ENCODE measurements at regions not wholly inside any gene's neighbourhood (a gene's known extent, or its start where the extent isn't known, plus 50 kb on each side); places are given as distances from the start of the nearest gene placed in this dataset.
"Not testable (repeated sequence)": the region's sequence is repeated elsewhere in the genome, so short reads cannot be mapped to it uniquely, and the experiment has no call there.

DNA sequence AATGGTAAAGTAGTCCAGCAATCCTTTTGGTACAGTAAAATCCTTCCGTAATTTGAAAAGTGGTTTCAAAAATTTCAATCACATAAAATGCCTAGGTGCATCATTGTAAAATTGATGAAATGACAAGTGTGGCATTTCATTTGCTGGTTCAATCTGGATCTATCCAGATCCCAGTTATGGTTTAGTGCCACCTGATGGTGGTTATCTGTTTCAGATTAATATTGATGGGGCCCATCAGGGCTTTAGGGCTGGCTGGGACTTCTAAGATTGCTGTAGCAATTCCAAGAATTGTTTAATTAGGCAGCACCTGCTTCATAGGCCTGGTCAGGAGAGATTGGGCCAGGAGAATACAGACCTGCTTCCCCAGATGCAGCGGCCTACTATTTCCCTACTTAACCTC is 55.5 kb upstream of the PIK3C3 start:
- DNase-seq: no peak

DNA sequence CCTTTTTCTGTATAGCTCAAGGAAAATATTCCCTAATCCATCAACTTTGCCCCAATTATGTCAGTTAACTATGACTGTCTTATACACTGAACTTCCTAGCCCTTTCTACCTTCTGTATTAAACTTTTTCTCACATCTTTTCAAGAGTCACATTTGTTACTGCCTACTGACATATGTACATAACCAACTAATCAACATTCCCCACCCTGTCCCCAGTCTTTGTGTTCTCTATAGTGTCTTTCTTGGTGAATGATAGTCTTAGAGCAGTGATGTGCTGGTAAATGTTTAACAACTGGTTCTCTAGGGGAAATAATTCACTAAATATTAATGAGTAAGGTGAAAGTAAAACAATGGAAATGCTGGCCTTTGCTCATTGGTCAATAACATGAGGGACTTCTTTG is 61.6 kb upstream of the PIK3C3 start:
- DNase-seq: no peak

DNA sequence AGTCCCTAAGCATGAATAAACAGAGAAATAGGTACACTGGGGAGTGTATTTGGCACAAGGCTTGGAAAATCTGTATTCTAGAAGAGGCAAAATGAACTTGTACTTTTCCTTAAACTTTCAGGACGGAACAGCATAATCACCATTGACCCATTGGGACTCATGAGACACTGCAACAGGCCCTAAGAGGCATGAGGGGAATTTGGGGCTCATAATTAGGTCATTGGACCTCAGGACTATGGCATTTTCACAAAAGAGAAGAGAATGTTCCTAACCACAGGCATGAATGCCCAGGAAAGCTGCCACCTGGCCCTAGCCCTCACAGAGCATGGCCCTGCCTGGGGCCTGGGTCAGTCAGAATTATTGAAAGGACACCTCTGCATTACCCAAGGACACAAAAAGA is 67.9 kb upstream of the PIK3C3 start:
- no peak for DNase-seq

DNA sequence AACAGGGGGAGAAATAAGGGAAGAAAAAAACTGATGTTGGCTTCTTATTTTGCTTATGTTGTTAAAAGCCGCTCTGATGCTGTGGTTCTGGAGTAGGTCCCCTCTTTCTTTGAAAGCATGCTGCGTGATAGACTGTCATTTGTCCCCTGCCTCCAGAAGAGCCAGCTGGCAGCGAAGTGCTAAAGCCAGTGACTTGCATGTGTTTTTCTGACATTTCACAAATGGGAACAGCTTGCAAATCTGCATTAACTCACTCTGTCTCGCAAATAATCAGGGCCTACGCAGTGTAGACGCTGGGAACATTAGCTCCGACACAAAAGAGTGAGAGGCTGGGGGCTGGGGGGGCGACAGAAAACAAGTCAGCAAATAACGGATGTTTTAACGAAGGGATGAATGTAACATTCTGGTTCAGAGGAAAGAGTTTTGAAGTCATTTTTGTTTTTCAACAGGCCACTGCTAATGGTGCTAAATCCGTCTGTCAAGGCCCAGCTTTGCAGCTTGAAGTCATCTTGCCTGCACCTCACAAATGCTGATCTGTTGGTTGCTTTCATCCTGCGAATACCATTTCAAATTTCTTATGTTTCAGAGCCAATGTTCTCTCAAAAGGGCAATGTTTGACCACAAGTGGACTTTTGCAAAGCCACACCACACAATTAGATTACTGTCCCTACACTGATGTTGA is 68.8 kb upstream of the PIK3C3 start:
- no peak for DNase-seq

DNA sequence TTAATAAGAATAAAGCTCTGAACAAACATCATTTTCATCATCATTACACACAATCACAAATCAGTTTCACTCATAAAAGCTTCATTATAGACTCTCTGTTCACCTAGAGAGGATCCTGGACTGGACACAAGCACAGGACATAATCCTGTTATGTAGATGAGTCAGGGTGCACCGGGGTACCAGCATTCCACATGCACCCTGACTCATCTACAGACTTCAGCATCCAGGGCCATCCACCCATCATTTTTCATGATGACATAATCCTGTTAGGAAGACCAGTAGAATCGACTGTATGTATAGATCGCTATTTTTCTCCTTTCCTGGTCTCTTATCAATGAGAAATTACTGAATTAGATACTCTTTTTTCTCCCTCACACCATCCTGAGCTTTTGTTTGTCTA is 73.7 kb upstream of the PIK3C3 start:
- DNase-seq: no peak

DNA sequence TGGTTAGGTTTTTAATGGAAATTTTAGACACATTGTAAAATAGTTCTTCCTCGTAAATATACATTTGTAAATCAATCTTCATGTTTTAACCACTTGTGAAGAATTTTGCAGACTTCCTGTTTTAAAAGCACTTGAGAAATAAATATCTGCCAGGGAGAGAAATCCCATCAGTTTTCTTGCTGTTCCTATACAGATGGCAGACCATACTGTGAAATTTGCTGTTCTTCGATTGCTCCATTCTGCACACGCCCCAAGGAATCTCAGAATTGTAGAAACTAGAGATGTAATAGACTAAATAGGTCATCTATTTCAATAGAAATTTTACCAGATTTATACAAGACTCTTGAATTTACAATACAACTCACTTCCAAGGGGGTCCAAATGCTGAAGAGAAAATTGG is 75.8 kb upstream of the PIK3C3 start:
- no peak for DNase-seq

DNA sequence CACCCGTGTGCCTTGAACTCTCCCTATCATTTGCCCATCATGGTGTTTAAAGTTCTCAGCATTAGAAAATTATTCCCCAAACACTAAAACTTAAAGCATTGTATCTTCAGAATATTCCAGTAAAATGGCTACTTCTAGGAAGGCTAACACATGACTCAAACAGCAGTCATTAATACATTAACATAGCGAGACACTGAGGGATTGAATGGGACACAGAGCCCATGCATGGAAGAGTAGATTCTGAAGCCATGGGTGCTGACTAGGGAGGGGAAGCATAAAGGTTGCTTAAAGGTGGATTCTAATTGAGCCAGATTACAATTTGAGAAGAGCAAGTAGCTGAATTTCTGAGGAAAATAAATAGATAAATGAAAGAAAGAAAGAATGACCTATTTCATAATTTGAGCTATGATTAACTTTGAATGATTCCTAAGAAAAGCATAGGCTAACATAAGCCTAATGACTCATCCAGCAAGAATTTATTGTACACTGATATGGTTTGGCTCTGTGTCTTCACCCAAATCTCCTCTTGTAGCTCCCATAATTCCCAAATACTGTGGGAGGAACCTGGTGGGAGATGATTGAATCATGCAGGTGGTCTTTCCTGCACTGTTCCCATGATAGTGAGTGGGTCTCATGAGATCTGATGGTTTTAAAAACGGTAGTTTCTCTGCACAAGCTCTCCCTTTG is 79.8 kb upstream of the PIK3C3 start:
- DNase-seq: no peak

DNA sequence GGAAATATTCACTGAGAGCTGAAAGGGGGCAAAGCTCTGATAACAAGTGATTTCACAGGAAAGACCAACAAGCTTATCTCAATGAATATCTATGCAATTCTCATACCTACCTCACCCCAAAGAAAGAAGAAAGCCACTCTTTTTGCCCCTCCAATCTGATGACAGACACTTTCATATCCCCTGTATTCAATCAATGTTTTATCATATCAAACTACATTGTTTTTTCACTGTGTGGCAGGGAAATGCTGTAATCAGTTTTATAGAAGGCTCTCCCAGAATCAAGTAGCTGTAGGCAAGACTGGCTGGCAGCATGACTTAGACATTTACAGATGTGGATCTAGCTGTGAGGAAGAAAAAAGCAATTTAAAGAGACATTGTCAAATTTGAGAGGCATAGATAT is 81.3 kb upstream of the PIK3C3 start:
- DNase-seq: no peak

DNA sequence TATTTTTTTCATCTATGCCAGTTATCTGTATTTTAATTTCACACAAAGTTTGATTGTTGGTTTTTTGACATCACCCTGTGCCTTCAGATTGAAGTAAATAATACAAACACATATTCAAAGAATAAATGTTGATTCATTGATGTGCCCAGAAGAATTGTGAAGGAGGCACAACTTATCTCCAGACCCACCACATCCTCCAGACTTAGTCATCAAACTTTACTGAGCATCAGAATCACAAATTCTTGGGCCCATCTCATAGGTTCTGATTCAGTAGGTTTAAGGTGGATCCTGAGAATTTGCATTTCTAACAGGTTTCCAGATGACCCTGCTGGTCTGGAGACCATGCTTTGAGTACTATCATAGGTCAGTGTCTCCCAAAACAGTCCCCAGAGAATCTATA is 82.8 kb upstream of the PIK3C3 start:
- no peak for DNase-seq

DNA sequence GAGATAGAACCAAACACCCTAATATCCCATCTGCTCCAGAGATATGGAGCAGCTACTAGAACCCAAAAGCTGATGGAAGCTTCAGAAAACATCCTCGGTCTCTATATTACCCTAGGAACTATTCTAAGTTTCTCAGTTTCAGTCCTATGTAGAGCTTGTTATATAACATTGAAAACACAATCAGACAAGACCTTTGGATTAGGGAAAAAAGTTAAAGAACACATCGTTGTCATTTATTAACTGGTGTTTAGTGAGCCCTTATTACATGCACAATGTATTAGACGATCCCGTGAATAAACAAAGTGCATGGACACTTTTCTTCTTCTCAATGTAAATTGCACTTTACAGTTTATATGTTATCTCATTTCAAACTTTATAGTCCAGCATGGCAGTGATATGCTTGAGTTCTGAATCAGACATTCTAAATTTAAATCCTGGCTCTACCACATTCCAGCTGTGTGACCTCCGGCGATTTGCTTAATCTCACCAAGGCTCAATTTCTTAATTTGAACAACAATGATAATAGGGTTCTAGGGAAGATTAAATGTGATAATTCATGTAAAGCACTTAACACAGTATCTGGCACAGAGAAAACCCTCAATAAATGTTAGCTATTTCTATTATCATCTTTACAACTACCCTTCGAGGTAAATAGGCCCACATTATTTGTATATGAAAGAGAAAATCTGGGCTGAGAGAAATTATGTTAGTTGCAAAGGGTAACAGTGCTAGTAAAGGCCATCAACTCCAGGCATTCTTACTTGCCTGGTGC is 83.6 kb upstream of the PIK3C3 start:
- DNase-seq: no peak

DNA sequence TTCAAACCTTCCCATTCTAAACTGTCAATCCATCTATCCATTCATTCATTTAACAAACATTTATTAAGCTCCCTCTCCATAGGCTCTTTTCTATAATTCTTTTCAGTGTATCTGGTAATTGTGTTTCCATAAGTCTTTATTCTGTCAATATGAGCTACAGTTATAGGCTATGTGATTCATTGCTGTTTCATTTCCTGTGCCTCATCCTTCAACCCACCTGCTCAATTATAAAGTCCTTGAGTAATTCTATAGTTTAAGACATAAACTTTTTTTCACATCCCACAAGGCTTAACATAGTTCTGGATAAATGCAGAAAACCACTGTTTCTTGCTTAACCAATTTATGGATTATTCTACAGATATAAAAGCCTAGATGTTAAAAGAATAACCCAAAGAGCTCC is 84.2 kb upstream of the PIK3C3 start:
- no peak for DNase-seq

DNA sequence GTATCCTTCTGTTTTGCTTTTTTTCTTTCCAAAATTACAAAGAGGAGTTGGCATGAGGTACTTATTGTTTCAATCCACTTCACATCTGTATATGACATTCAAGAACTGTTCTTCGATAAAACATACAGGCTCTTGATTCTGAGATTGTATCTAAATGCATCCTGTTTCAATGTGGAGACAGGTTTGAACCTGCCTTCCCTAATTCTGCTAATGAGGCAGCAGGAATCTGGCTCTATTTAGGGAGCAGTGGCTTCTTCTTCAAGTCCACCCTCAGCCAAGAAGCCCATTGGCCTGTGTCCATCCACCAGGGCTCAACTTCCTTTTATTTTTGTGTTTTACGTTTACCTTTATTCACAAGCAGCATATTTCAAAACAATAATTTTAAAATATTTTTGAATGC is 84.8 kb upstream of the PIK3C3 start:
- no peak for DNase-seq

DNA sequence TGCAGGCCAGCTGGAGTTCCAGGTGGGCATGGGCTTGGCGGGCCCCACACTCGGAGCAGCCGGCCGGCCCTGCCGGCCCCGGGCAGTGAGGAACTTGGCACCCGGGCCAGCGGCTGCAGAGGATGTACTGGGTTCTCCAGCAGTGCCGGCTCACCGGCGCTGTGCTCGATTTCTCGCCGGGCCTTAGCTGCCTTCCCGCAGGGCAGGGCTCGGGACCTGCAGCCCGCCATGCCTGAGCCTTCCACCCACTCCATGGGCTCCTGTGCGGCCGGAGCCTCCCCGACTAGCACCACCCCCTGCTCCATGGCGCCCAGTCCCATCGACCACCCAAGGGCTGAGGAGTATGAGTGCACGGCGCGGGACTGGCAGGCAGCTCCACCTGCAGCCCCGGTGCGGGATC is 89.2 kb upstream of the PIK3C3 start:
- DNase-seq: not testable (repeated sequence)

DNA sequence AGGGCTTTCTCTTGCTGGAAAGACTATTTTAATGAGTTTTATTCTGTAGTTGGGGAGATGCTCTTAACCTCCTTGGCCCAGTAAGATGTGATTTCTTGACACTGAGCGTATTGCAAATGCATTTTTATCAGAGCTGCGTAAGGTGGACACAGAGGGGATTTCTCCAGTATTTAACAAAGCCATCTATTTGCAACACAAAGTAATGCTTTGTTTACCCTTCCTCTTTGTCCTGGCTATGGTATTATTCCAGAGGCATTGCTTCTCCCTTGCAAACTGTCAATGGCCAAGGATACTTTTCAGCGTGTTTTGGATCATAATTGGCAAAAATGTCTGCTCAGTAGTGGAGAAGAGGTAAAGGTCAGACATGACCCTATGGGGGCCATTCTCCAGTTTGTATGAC is 90.8 kb upstream of the PIK3C3 start:
- DNase-seq: no peak

DNA sequence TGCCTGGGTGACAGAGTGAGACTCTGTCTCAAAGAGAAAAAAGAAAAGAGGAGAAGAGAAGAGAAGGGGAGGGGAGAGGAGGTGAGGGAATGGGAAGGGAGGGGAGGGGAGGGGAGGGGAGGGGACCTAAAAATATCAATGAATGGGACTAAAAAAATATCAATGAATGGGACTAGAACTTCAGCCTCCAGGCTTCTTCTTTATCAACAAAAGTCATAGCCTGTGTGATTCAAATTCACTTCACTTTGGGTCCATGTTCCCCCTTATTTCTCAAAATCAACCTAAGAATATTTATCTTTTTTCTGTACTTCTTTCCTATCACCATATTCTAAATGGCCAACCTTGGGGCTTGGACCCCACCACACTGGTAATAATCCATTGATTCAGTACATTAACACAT is 92.1 kb upstream of the PIK3C3 start:
- DNase-seq: no peak

DNA sequence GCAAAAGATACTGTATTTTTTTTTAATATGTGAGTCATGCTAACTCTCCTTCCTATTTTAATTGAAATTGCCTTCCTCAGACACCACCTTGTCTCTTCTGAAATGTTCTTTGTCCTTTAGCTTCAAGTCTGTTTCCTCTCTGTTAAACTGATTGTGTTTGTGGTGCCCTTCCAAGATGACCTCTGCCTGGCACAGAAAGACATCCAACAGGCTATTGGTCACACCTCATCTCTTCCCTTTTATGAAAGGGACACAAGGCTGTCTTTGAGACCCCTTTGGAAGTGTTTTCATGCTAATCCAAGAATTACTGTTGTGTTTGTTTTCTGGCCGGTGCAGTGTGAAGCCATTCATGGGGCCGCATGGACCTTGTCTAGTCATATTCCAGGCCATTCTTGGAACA is 94.0 kb upstream of the PIK3C3 start:
- no peak for DNase-seq

DNA sequence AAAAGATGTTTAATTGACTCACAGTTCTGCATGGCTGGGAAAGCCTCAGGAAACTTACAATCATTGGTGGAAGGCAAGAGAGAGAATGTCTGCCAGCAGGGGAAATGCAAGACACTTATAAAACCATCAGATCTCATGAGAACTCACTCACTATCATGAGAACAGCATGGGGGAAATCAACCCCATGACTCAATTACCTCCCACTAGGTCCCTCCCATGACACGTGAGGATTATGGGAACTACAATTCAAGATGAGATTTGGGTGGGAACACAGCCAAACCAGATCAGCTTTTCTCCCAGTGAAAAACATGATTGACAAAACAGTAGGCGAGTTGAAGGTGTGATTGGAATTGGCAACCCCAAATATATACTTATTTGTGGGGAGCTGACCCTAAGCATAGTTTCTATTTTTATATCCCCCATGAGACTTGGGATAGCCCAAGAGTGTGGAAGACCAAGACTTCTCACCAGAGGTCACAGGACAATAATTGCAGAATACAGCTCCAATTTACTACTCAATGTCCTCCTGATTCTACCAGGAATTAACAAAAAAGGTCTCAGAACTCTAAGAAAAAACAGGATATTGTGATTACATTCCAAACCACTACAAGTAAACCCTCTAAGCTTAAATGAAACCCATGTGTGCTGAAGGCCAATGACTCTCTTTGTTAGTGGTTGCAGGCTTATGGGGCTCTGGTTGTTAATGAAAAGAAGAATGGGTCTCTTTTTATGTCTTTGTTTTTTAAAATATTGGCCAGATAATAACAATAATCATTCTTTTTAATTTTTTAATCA is 96.1 kb upstream of the PIK3C3 start:
- no peak for DNase-seq

DNA sequence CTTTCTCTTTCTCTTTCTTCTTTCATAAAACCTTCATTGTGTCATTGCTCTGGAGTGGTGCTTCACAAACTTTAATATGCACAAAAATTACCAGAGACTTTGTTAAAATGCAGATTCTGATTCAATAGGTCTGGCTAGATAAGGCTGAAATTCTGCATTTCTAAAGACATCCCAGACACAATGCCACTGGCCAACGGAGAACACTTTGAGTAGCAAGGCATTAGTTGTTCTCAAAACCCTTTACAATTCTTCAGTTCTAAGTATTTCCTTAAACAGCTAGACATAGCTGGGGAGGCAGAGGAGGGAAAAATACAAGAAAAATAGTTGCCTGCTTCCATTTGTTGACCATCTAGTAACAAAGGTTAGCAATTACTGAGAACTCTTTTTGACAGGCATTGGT is 101.8 kb upstream of the PIK3C3 start:
- DNase-seq: no peak

DNA sequence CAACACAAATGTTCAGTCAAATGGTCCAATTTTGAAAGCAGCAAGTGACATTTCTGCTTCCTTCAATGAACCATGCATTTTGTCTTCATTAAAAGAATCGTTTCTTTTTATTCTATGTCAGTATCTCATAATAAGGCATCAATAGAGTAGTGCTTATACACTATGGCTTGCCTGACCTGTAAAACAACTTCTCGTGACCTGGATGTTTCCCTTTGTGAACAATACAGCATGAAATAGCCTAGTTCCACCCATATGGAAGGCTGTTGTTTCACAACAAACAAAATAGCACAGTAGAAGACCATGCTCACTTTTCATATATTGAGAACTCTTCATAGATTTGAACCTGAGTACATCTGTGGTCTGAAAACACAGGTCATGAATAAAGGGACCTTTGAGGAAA is 104.3 kb upstream of the PIK3C3 start:
- DNase-seq: no peak

DNA sequence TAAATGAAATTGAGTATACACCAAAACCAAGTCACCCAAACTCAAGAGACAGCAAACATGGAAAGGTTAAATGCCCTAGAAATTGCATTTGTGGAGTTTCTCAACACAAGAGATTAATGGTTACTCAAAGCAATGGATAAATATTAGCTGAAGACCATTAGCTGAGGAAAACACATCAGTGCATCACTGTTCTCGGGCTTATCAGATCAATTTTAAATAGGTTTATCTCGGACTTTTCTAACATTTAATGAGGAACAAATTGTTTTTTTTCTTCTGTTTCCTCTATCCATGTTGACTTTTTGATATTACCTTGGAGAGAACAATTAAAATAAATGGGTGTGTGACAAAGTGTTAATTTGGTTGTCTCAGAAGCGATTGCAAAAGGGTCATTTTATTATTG is 105.4 kb upstream of the PIK3C3 start:
- DNase-seq: no peak

DNA sequence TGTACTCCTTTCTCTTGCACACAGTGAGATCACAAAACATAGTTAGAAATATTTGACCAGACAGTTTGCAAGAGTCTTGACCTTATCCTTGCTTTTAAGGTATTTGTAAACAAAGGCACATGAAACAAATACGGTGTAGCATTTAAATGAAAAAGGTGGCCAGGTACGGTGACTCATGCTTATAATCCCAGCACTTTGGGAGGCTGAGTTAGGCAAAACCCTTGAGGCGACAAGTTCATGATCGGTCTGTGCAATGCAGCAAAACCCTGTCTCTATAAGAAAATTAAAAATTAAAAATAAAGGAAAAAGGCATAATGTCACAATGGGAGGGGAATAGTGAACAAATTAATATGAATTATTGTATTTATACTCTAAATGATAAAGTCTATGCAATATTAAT is 109.5 kb upstream of the PIK3C3 start:
- no peak for DNase-seq

DNA sequence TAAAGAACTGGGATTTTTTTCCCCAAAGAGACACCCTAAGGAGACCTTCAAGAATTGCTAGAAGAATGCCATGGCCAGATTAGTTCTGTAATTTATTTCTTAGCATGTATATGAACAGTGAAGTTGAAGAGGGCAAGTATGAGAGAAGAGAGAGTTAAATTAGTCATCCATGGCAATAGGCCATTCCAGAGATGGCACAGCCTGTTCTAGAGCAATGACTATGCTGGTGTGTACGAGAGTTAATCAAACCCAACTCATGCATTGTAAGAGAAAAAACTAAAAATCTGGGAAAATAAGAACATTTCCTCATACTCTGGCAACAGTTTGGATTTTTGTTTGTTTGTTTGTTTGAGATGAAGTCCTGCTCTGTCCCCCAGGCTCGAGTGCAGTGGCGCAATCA is 112.1 kb upstream of the PIK3C3 start:
- DNase-seq: no peak

Data from GDM1 (cell line).